DND-41 (cell line): ENCODE measurements at regions not wholly inside any gene's neighbourhood (a gene's known extent, or its start where the extent isn't known, plus 50 kb on each side); places are given as distances from the start of the nearest gene placed in this dataset.

ENCODE experiments used
- EZH2 ChIP-seq: IDR thresholded peaks from 3 replicates; pipeline ENCODE4 v1.6.1; 2012; ENCODE audit warnings: borderline replicate concordance, low read depth, mild to moderate bottlenecking, moderate library complexity, low read length, inconsistent platforms; ENCODE audit not compliant: severe bottlenecking
- TF ChIP-seq, protein P1 (sequence below): IDR thresholded peaks from 2 replicates; pipeline ENCODE4 v1.5.1; 2012; ENCODE audit warnings: borderline replicate concordance, low read length, moderate library complexity, mild to moderate bottlenecking; ENCODE audit not compliant: poor library complexity, severe bottlenecking; ENCODE audit errors: extremely low read depth

- TF ChIP-seq, protein P1, sequence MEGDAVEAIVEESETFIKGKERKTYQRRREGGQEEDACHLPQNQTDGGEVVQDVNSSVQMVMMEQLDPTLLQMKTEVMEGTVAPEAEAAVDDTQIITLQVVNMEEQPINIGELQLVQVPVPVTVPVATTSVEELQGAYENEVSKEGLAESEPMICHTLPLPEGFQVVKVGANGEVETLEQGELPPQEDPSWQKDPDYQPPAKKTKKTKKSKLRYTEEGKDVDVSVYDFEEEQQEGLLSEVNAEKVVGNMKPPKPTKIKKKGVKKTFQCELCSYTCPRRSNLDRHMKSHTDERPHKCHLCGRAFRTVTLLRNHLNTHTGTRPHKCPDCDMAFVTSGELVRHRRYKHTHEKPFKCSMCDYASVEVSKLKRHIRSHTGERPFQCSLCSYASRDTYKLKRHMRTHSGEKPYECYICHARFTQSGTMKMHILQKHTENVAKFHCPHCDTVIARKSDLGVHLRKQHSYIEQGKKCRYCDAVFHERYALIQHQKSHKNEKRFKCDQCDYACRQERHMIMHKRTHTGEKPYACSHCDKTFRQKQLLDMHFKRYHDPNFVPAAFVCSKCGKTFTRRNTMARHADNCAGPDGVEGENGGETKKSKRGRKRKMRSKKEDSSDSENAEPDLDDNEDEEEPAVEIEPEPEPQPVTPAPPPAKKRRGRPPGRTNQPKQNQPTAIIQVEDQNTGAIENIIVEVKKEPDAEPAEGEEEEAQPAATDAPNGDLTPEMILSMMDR = no peak
- TF ChIP-seq EZH2 = no peak
Measured at GRCh38 chr5:124162767-124163532, 583.5 kb downstream of the ZNF608 start.
